ENCODE measurements at regions not wholly inside any gene's neighbourhood (a gene's known extent, or its start where the extent isn't known, plus 50 kb on each side); places are given as distances from the start of the nearest gene placed in this dataset.

DNA sequence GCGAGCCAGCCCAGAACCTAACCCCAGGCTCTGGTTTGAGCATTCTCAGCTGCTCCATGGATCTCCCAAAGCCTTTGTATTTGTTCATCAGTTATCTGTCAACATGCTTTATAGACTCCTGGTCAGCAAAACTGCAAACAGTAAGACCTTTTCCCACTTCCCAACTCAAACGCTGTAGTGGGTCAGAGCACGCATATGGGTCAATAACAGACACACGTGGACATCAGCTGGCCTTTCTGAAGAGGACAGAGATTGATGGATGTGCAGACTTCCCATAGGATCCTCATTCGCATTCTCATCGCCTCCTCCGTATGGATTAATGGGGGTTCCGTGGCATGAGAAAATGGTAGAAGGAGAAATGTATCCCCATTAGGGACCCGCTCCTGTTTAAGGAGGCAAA, 508.1 kb downstream of the EIPR1 start:
- TF ChIP-seq EP300 (IDR thresholded peaks at IDR 0.05): no peak
- TF ChIP-seq POLR2AphosphoS5 (IDR thresholded peaks at IDR 0.05): no peak
- no peak for TF ChIP-seq CTCF (IDR thresholded peaks at IDR 0.05)
- no peak for TF ChIP-seq POLR2A (IDR thresholded peaks at IDR 0.05)
- Histone ChIP-seq H3K9me3 (no peaks in the 10 kb centered on the region), H3K36me3 (no peaks in the 10 kb centered on the region), H3K4me3 (no peak overlapping the region), H3K27me3 (no peaks in the 10 kb centered on the region), H3K27ac (no peak overlapping the region), H3K4me1 (no peaks in the 10 kb centered on the region)
- DNase-seq (ENCODE audit: low spot score in 2 of 2): peak in 1 of 2 donors; percentile 32
- 77% methylated on average over 9 of the region's 9 CpGs for WGBS

DNA sequence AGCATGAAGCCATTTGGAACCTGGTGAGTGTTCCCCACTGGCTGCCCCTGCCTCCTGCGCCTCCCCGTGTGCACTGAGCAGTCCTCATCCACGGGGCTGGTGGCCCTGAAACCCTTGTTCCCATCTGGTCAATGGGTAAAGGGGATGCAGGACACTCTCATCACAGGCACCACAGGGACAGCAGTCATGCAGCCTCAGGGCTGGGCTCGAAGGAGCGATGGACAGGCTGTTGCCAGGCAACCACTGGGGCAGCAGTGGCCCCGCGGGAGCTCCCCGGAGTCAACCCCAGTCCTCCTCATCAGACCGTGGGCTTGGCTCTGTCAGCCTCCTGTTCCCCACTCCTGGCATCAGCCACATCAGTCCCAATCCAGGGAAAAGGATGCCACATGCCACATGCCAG, 509.5 kb downstream of the EIPR1 start:
- Histone ChIP-seq H3K9me3 (no peaks in the 10 kb centered on the region), H3K36me3 (no peaks in the 10 kb centered on the region), H3K4me3 (no peak overlapping the region), H3K27ac (no peak overlapping the region), H3K27me3 (no peaks in the 10 kb centered on the region), H3K4me1 (no peaks in the 10 kb centered on the region)
- no peak for DNase-seq (ENCODE audit: low spot score in 2 of 2)
- no peak for TF ChIP-seq CTCF (IDR thresholded peaks at IDR 0.05)
- no peak for TF ChIP-seq EP300 (IDR thresholded peaks at IDR 0.05)
- no peak for TF ChIP-seq POLR2A (IDR thresholded peaks at IDR 0.05)
- no peak for TF ChIP-seq POLR2AphosphoS5 (IDR thresholded peaks at IDR 0.05)
- WGBS: 72% methylated on average over 3 of the region's 9 CpGs

- Histone ChIP-seq H3K9me3 (no peaks in the 10 kb centered on the region), H3K36me3 (no peaks in the 10 kb centered on the region), H3K27me3 (no peaks in the 10 kb centered on the region), H3K4me1 (no peaks in the 10 kb centered on the region), H3K27ac (no peak overlapping the region), H3K4me3 (no peak overlapping the region)
- WGBS: 65% methylated on average over 7 of the region's 18 CpGs
- TF ChIP-seq POLR2AphosphoS5 (IDR thresholded peaks at IDR 0.05) (no peak), POLR2A (IDR thresholded peaks at IDR 0.05) (no peak)
- DNase-seq (ENCODE audit: low spot score in 2 of 2): no peak
Measured at GRCh38 chr2:2867397-2867979, 510.1 kb downstream of the EIPR1 start.

DNA sequence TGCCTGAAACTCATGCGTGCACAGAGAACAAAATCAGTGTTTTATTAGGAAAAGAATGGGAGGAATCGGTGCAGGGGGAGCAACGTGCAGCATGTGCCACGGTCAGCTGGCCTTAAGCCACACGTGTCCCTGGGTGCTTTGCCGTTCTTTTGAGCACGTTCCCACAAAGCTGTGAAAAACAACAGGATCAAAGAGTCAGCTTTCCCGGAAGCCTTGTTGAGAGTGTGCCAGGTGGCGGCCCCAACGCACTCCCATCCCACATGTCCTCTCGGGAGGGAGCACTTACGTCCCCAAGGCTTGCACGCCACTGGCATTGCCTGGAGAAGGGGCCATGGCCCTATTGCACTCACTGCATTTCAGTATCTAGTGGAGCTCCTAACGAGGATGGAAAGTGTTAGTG, 511.2 kb downstream of the EIPR1 start:
- Histone ChIP-seq H3K4me1 (no peaks in the 10 kb centered on the region), H3K4me3 (no peak overlapping the region), H3K9me3 (no peaks in the 10 kb centered on the region), H3K36me3 (no peaks in the 10 kb centered on the region), H3K27ac (no peak overlapping the region), H3K27me3 (no peaks in the 10 kb centered on the region)
- no peak for TF ChIP-seq POLR2A (IDR thresholded peaks at IDR 0.05)
- no peak for TF ChIP-seq EP300 (IDR thresholded peaks at IDR 0.05)
- no peak for TF ChIP-seq POLR2AphosphoS5 (IDR thresholded peaks at IDR 0.05)
- DNase-seq (ENCODE audit: low spot score in 2 of 2): no peak
- WGBS: 34% methylated on average over 12 of the region's 14 CpGs

DNA sequence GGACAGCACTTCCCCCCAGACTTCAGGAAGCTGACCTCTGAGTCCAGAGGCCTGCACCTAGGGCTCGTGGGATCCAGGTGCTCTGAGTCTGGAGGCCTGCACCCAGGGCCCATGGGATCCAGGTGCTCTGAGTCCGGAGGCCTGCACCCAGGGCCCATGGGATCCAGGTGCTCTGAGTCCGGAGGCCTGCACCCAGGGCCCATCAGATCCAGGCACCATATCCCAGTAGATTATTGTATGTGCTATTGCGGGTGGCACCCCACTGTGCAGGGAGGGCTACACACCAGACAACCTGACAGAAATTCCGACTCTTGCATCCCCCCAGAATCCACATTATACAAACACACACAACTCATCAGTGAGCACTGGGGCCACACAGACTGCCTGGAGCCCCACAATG, 515.2 kb downstream of the EIPR1 start:
- no peak for TF ChIP-seq POLR2A (IDR thresholded peaks at IDR 0.05)
- TF ChIP-seq POLR2AphosphoS5 (IDR thresholded peaks at IDR 0.05): no peak
- no peak for TF ChIP-seq CTCF (IDR thresholded peaks at IDR 0.05)
- TF ChIP-seq EP300 (IDR thresholded peaks at IDR 0.05): no peak
- no peak overlapping the region for H3K4me3 ChIP-seq
- H3K36me3 ChIP-seq: no peaks in the 10 kb centered on the region
- no peaks in the 10 kb centered on the region for H3K9me3 ChIP-seq
- no peaks in the 10 kb centered on the region for H3K27me3 ChIP-seq
- WGBS: 83% methylated on average over 5 of the region's 5 CpGs
- DNase-seq (ENCODE audit: low spot score in 2 of 2): no peak
- no peak overlapping the region for H3K27ac ChIP-seq
- no peaks in the 10 kb centered on the region for H3K4me1 ChIP-seq

DNA sequence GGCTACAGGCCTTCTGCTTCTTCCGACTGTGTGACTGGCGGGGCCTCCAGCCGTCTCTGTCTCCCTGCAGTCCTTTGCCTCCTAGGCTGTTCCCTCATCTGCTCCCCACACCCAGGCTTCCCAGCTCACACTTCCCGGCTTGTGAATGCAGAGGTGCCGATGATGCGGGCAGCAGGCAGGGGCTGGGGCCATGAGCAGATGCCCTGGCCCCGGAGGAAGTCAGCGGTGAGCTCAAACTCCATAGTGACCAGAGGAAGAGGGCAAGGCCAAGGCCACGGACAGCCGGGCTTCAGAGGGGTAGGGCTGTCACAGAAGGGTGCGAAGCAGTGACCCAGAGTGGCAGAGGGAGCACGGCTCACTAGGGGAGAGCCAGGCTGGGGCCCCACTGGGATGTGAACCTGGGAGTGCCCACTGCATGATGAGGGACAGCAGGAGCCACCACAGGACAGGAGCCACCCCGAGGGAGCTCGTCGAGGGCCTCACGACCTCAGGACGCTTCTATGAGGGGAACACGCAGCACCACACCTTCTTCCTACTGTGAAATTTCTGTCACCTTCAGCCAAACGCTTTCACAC, 515.9 kb downstream of the EIPR1 start:
- Histone ChIP-seq H3K27me3 (no peaks in the 10 kb centered on the region), H3K27ac (no peak overlapping the region), H3K9me3 (no peaks in the 10 kb centered on the region), H3K36me3 (no peaks in the 10 kb centered on the region), H3K4me1 (no peaks in the 10 kb centered on the region), H3K4me3 (no peak overlapping the region)
- 91% methylated on average over 13 of the region's 19 CpGs for WGBS
- no peak for DNase-seq (ENCODE audit: low spot score in 2 of 2)
- TF ChIP-seq POLR2A (IDR thresholded peaks at IDR 0.05) (no peak), EP300 (IDR thresholded peaks at IDR 0.05) (no peak), CTCF (IDR thresholded peaks at IDR 0.05) (no peak)

Measured in suprapubic skin (tissue), 4 donors.